Astrocyte (in vitro differentiated cells and primary cell): ENCODE measurements at regions not wholly inside any gene's neighbourhood (a gene's known extent, or its start where the extent isn't known, plus 50 kb on each side); places are given as distances from the start of the nearest gene placed in this dataset.

Experiments
- DNase-seq: peaks from one replicate; pipeline ENCODE4 v3.0.0-alpha.2; 2010; ENCODE audit warnings: low read depth
- FAIRE-seq: peaks from 2 replicates; lab custom pipeline; 2011; peaks lifted over from hg19 to GRCh38; lab: Jason Lieb, UNC
- H2AFZ ChIP-seq: 2 replicates; pipeline ENCODE4 v1.6.0; 2012; ENCODE audit warnings: low read depth, low read length, inconsistent platforms
- H3K27ac ChIP-seq: 2 replicates; pipeline ENCODE4 v1.5.1; 2011; ENCODE audit warnings: low read depth, low read length, inconsistent platforms
- H3K27me3 ChIP-seq: 2 replicates; pipeline ENCODE4 v1.6.0; 2011; ENCODE audit warnings: low read length, inconsistent platforms; ENCODE audit not compliant: insufficient read depth
- H3K36me3 ChIP-seq: 2 replicates; pipeline ENCODE4 v1.5.1; 2011; ENCODE audit warnings: low read length, inconsistent platforms; ENCODE audit not compliant: insufficient read depth
- H3K4me1 ChIP-seq: 2 replicates; pipeline ENCODE4 v1.5.1; 2011; ENCODE audit warnings: low read length, inconsistent platforms; ENCODE audit not compliant: insufficient read depth
- H3K4me2 ChIP-seq: 2 replicates; pipeline ENCODE4 v1.6.0; 2012; ENCODE audit warnings: low read length, inconsistent platforms
- H3K4me3 ChIP-seq: 2 replicates; pipeline ENCODE4 v1.5.1; 2011; ENCODE audit warnings: low read depth, mild to moderate bottlenecking, low read length, inconsistent platforms; ENCODE audit not compliant: insufficient read depth
- H3K79me2 ChIP-seq: 2 replicates; pipeline ENCODE4 v1.6.0; 2012; ENCODE audit warnings: mild to moderate bottlenecking, low read length, inconsistent platforms; ENCODE audit not compliant: insufficient read depth
- H3K9ac ChIP-seq: 2 replicates; pipeline ENCODE4 v1.6.0; 2012; ENCODE audit warnings: mild to moderate bottlenecking, low read length, inconsistent platforms
- H3K9me3 ChIP-seq: 2 replicates; pipeline ENCODE4 v1.5.1; 2012; ENCODE audit warnings: low read depth, mild to moderate bottlenecking, low read length, inconsistent platforms; ENCODE audit not compliant: insufficient read depth
- H4K20me1 ChIP-seq: 2 replicates; pipeline ENCODE4 v1.6.0; 2012; ENCODE audit warnings: low read length, inconsistent platforms; ENCODE audit not compliant: insufficient read depth
- H3K27ac Mint-ChIP-seq: one replicate; pipeline ENCODE4 v1.8.0; 2021; ENCODE audit warnings: mild to moderate bottlenecking, mixed read lengths; ENCODE audit not compliant: unreplicated experiment
- H3K27me3 Mint-ChIP-seq: one replicate; pipeline ENCODE4 v1.8.0; 2021; ENCODE audit warnings: low read depth, mixed read lengths; ENCODE audit not compliant: unreplicated experiment
- H3K36me3 Mint-ChIP-seq: one replicate; pipeline ENCODE4 v1.8.0; 2021; ENCODE audit warnings: low read depth, mixed read lengths; ENCODE audit not compliant: unreplicated experiment
- H3K4me1 Mint-ChIP-seq: one replicate; pipeline ENCODE4 v1.8.0; 2021; ENCODE audit warnings: low read depth, mixed read lengths; ENCODE audit not compliant: unreplicated experiment
- H3K4me3 Mint-ChIP-seq: one replicate; pipeline ENCODE4 v1.8.0; 2021; ENCODE audit warnings: mild to moderate bottlenecking, moderate library complexity, mixed read lengths; ENCODE audit not compliant: unreplicated experiment
- H3K9me3 Mint-ChIP-seq: one replicate; pipeline ENCODE4 v1.8.0; 2021; ENCODE audit warnings: mild to moderate bottlenecking, mixed read lengths; ENCODE audit not compliant: unreplicated experiment
- EZH2 ChIP-seq: IDR thresholded peaks from 2 replicates; pipeline ENCODE4 v1.6.1; 2012; ENCODE audit warnings: mild to moderate bottlenecking, low read length, inconsistent platforms; ENCODE audit not compliant: insufficient read depth
- TF ChIP-seq, protein P1 (sequence below): IDR thresholded peaks from 2 replicates; pipeline ENCODE4 v1.5.1; 2011; ENCODE audit warnings: low read depth, mild to moderate bottlenecking, inconsistent platforms, low read length, moderate library complexity; ENCODE audit not compliant: insufficient read depth

DNA sequence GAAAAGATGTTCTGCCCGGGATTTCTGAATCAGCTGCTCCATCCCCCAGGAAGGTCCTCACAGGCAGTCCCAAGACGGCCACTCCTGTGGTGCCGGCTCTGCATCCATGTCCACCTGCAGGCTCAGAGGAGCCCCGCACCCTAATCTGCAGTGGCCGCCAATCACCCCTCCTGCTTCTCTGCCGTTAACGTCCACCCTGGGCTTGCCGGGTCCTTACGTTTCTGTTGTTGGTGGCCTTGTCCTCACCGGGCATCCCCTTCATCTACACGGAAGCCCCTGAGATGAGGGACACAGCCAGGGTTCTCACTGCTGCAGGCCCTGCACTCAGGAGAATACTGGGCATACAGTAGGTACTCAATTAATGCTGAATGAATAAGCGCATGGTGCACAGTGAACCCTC is 131.5 kb upstream of the SNTG2 start:
- Mint-ChIP-seq H3K27me3 (peaks cover 22% of the 10 kb centered on the region), H3K9me3 (peaks cover 3% of the 10 kb centered on the region)
- no peaks in the 10 kb centered on the region for H3K27me3 ChIP-seq

DNA sequence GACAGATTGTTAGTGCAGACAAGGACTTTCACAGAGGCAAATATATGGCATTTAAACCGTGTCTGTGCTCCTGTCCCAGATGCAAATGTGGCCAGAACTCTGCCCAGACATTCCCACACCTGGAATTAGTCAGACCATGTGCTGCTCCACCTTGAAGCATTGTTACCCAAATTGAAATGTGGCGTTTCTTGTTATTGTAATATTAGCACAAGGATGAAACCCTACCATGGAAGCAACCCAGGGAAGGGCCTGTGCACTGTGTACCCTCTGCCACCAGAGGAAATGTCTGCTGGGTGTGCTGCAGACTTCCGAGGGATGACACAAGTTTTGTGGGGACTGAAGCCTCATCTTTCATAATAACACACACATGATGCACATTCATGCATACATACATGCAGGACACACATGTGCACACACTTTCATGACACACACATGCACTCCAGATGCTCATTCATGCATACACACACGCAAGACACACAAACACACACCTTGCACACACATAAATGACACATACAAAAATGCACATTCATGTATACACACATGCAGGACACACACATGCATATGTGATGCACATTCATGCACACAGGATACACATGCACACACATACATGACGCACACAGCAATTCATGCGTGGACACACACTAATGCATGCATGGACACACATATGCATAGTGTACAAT is 133.2 kb upstream of the SNTG2 start:
- H3K4me1 ChIP-seq, result no peaks in the 10 kb centered on the region
- H3K27me3 ChIP-seq, result no peaks in the 10 kb centered on the region
- no peak overlapping the region for H3K4me2 ChIP-seq
- Mint-ChIP-seq H3K36me3 (peaks cover 2% of the 10 kb centered on the region), H3K4me1 (no peaks in the 10 kb centered on the region), H3K9me3 (peaks cover 3% of the 10 kb centered on the region), H3K4me3 (no peak overlapping the region), H3K27me3 (peaks cover 16% of the 10 kb centered on the region), H3K27ac (no peak overlapping the region)
- no peaks in the 10 kb centered on the region for H3K36me3 ChIP-seq
- FAIRE-seq (no peak), DNase-seq (no peak)
- no peak overlapping the region for H2AFZ ChIP-seq
- TF ChIP-seq, protein P1, sequence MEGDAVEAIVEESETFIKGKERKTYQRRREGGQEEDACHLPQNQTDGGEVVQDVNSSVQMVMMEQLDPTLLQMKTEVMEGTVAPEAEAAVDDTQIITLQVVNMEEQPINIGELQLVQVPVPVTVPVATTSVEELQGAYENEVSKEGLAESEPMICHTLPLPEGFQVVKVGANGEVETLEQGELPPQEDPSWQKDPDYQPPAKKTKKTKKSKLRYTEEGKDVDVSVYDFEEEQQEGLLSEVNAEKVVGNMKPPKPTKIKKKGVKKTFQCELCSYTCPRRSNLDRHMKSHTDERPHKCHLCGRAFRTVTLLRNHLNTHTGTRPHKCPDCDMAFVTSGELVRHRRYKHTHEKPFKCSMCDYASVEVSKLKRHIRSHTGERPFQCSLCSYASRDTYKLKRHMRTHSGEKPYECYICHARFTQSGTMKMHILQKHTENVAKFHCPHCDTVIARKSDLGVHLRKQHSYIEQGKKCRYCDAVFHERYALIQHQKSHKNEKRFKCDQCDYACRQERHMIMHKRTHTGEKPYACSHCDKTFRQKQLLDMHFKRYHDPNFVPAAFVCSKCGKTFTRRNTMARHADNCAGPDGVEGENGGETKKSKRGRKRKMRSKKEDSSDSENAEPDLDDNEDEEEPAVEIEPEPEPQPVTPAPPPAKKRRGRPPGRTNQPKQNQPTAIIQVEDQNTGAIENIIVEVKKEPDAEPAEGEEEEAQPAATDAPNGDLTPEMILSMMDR, result no peak
- H3K9ac ChIP-seq, result no peak overlapping the region
- no peak overlapping the region for H3K27ac ChIP-seq
- H3K9me3 ChIP-seq, result peaks cover 6% of the 10 kb centered on the region
- no peaks in the 10 kb centered on the region for H3K79me2 ChIP-seq
- no peaks in the 10 kb centered on the region for H4K20me1 ChIP-seq
- no peak overlapping the region for H3K4me3 ChIP-seq

More for the DNA sequence above, 131.5 kb upstream of the SNTG2 start:
- Histone ChIP-seq H3K4me3 (no peak overlapping the region), H3K27ac (no peak overlapping the region), H3K9ac (no peak overlapping the region), H3K36me3 (no peaks in the 10 kb centered on the region), H3K9me3 (peaks cover 6% of the 10 kb centered on the region), H3K79me2 (no peaks in the 10 kb centered on the region), H2AFZ (no peak overlapping the region), H3K4me2 (no peak overlapping the region), H3K4me1 (no peaks in the 10 kb centered on the region), H4K20me1 (no peaks in the 10 kb centered on the region)
- Mint-ChIP-seq H3K36me3 (peaks cover 2% of the 10 kb centered on the region), H3K27ac (no peak overlapping the region), H3K4me1 (no peaks in the 10 kb centered on the region), H3K4me3 (no peak overlapping the region)
- TF ChIP-seq, protein P1, result no peak
- no peak for TF ChIP-seq EZH2
- DNase-seq (no peak), FAIRE-seq (no peak)

DNA sequence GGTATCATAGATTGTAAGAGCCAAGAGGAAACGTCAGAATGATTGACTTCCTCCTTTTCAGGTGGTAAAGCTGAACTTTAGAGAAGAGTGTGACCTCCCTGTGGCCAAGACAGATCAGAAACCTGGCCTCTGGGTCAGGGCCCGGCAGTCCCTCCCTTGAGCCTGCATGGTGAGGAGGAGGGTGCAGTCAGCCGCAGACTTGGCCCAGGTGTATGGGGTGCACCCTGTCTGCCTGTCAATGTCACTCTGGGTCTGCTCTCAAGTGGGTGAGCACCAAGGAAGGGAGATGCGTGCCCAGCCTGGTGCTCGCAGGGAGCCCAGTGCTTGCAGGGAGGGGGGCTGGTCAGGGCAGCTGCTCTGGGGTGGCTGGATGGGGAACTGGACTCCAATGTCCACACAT is 134.4 kb upstream of the SNTG2 start:
- TF ChIP-seq, protein P1, result no peak
- no peak for TF ChIP-seq EZH2
- no peak for FAIRE-seq
- no peak overlapping the region for H3K4me2 ChIP-seq
- H3K27ac Mint-ChIP-seq, result no peak overlapping the region
- no peak overlapping the region for H2AFZ ChIP-seq
- H3K9me3 Mint-ChIP-seq, result peaks cover 3% of the 10 kb centered on the region
- no peak for DNase-seq
- H3K36me3 Mint-ChIP-seq, result peaks cover 2% of the 10 kb centered on the region
- no peak overlapping the region for H3K9ac ChIP-seq
- peaks cover 13% of the 10 kb centered on the region for H3K27me3 Mint-ChIP-seq
- no peak overlapping the region for H3K4me3 Mint-ChIP-seq
- H3K27me3 ChIP-seq, result no peaks in the 10 kb centered on the region
- no peaks in the 10 kb centered on the region for H3K79me2 ChIP-seq
- H3K4me1 Mint-ChIP-seq, result no peaks in the 10 kb centered on the region
- no peaks in the 10 kb centered on the region for H3K36me3 ChIP-seq
- peaks cover 6% of the 10 kb centered on the region for H3K9me3 ChIP-seq
- no peak overlapping the region for H3K4me3 ChIP-seq
- no peaks in the 10 kb centered on the region for H3K4me1 ChIP-seq
- H3K27ac ChIP-seq, result no peak overlapping the region
- no peaks in the 10 kb centered on the region for H4K20me1 ChIP-seq
